ENCODE measurements at regions not wholly inside any gene's neighbourhood (a gene's known extent, or its start where the extent isn't known, plus 50 kb on each side); places are given as distances from the start of the nearest gene placed in this dataset.

- Histone ChIP-seq H3K4me1 (ENCODE audit: low read depth) (no peaks in the 10 kb centered on the region), H3K9me3 (ENCODE audit: low read depth) (no peaks in the 10 kb centered on the region), H3K27ac (no peak overlapping the region), H3K4me3 (no peak overlapping the region), H3K27me3 (no peaks in the 10 kb centered on the region), H3K36me3 (no peaks in the 10 kb centered on the region)
- DNase-seq (ENCODE audit: low read depth in 1 of 2, low spot score in 1 of 2), result no peak
- TF ChIP-seq CTCF (IDR thresholded peaks at IDR 0.05; ENCODE audit: low read depth, low read length), result no peak
Observed at GRCh38 chr11:13062115-13062514, 53.0 kb downstream of the RASSF10 start.

GRCh38 chr11:13064593-13064992 lies 55.5 kb downstream of the RASSF10 start:
- Histone ChIP-seq H3K9me3 (ENCODE audit: low read depth) (no peaks in the 10 kb centered on the region), H3K36me3 (no peaks in the 10 kb centered on the region), H3K27me3 (peaks cover 3% of the 10 kb centered on the region), H3K4me1 (ENCODE audit: low read depth) (no peaks in the 10 kb centered on the region), H3K27ac (no peak overlapping the region), H3K4me3 (no peak overlapping the region)
- no peak for TF ChIP-seq CTCF (IDR thresholded peaks at IDR 0.05; ENCODE audit: low read depth, low read length)
- no peak for DNase-seq (ENCODE audit: low read depth in 1 of 2, low spot score in 1 of 2)

GRCh38 chr11:13065200-13065787 lies 56.2 kb downstream of the RASSF10 start:
- Histone ChIP-seq H3K27me3 (peaks cover 3% of the 10 kb centered on the region), H3K36me3 (no peaks in the 10 kb centered on the region), H3K27ac (no peak overlapping the region), H3K4me1 (ENCODE audit: low read depth) (no peaks in the 10 kb centered on the region), H3K4me3 (no peak overlapping the region), H3K9me3 (ENCODE audit: low read depth) (no peaks in the 10 kb centered on the region)
- TF ChIP-seq CTCF (IDR thresholded peaks at IDR 0.05; ENCODE audit: low read depth, low read length), result no peak
- no peak for DNase-seq (ENCODE audit: low read depth in 1 of 2, low spot score in 1 of 2)

- Histone ChIP-seq H3K27me3 (peaks cover 3% of the 10 kb centered on the region), H3K4me1 (ENCODE audit: low read depth) (no peaks in the 10 kb centered on the region), H3K4me3 (no peak overlapping the region), H3K9me3 (ENCODE audit: low read depth) (no peaks in the 10 kb centered on the region), H3K27ac (no peak overlapping the region), H3K36me3 (no peaks in the 10 kb centered on the region)
- DNase-seq (ENCODE audit: low read depth in 1 of 2, low spot score in 1 of 2), result no peak
- no peak for TF ChIP-seq CTCF (IDR thresholded peaks at IDR 0.05; ENCODE audit: low read depth, low read length)
Observed at GRCh38 chr11:13068211-13068610, 59.1 kb downstream of the RASSF10 start.

GRCh38 chr11:13073119-13073981 lies 64.2 kb downstream of the RASSF10 start:
- Histone ChIP-seq H3K4me3 (no peak overlapping the region), H3K27me3 (peaks cover 11% of the 10 kb centered on the region), H3K36me3 (no peaks in the 10 kb centered on the region), H3K27ac (no peak overlapping the region), H3K4me1 (ENCODE audit: low read depth) (no peaks in the 10 kb centered on the region), H3K9me3 (ENCODE audit: low read depth) (no peaks in the 10 kb centered on the region)
- DNase-seq (ENCODE audit: low read depth in 1 of 2, low spot score in 1 of 2), result peak in 1 of 2 donors; percentile 10
- TF ChIP-seq CTCF (IDR thresholded peaks at IDR 0.05; ENCODE audit: low read depth, low read length), result no peak
